Naive B cell (primary cell): ENCODE measurements at regions not wholly inside any gene's neighbourhood (a gene's known extent, or its start where the extent isn't known, plus 50 kb on each side); places are given as distances from the start of the nearest gene placed in this dataset.

ENCODE experiments used
- ATAC-seq, 2 donors: fragments of 150-1000 bp; cut with Tn5 transposase; 2 replicates each; pipeline ENCODE4 v1.10.0; 2021; ENCODE audit warnings: low read depth in 2 of 2, mild to moderate bottlenecking in 2 of 2, moderate library complexity in 2 of 2
- DNase-seq: peaks from one replicate; pipeline ENCODE4 v3.0.0; 2022
- H3K27ac Mint-ChIP-seq, 6 donors: one replicate each; pipeline ENCODE4 v1.8.0; 2020 to 2022; ENCODE audit warnings: mild to moderate bottlenecking in 6 of 6, mixed read lengths in 6 of 6, moderate library complexity in 5 of 6, inconsistent platforms in 2 of 6
- H3K27me3 Mint-ChIP-seq, 3 donors: one replicate each; pipeline ENCODE4 v1.8.0; 2021 to 2022; ENCODE audit warnings: mixed read lengths in 3 of 3, mild to moderate bottlenecking in 1 of 3
- H3K36me3 Mint-ChIP-seq, 2 donors: one replicate each; pipeline ENCODE4 v1.8.0; 2020 to 2022; ENCODE audit warnings: mixed read lengths in 2 of 2, inconsistent platforms in 1 of 2, mild to moderate bottlenecking in 1 of 2
- H3K4me1 Mint-ChIP-seq, 3 donors: one replicate each; pipeline ENCODE4 v1.8.0; 2020 to 2022; ENCODE audit warnings: mixed read lengths in 3 of 3, inconsistent platforms in 1 of 3, mild to moderate bottlenecking in 1 of 3, moderate library complexity in 1 of 3
- H3K4me3 Mint-ChIP-seq, 8 donors: one replicate each; pipeline ENCODE4 v1.8.0; 2020 to 2022; ENCODE audit warnings: mild to moderate bottlenecking in 8 of 8, mixed read lengths in 8 of 8, moderate library complexity in 8 of 8, inconsistent platforms in 2 of 8
- H3K9me3 Mint-ChIP-seq, 7 donors: one replicate each; pipeline ENCODE4 v1.8.0; 2020 to 2022; ENCODE audit warnings: mixed read lengths in 7 of 7, mild to moderate bottlenecking in 5 of 7, inconsistent platforms in 2 of 7, moderate library complexity in 1 of 7

DNA sequence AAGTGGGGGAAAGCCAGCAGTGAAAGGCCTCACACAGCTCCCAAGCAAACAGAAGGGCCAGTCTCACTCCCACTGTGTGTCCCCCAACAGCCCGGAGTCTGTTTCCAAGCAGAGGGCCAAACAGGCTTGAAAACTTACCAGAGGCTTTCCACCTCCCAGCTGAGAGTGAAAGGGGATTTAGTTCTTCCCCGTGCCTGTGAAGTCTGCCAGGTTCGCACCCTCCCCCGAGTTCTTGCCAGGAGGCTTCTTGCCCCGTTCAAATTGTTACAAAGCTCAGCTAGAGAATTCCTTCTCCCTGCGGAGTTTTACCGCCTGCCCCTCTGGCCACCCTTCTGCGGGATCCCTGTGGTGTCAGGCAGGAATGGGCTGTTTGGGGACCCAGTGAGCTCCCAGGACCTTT lies 68.0 kb upstream of the WNT7A start:
- Mint-ChIP-seq H3K9me3 (peaks cover 23 to 55% (median 34%) of the 10 kb centered on the region in 7 donors), H3K4me1 (no peaks in the 10 kb centered on the region), H3K4me3 (no peak overlapping the region)

GRCh38 chr3:13939206-13939605 lies 59.3 kb upstream of the WNT7A start:
- peaks cover 0 to 2% (median 0%) of the 10 kb centered on the region in 3 donors for H3K4me1 Mint-ChIP-seq
- no peak for DNase-seq
- H3K4me3 Mint-ChIP-seq: no peak overlapping the region
- H3K36me3 Mint-ChIP-seq: peaks cover 0 to 9% of the 10 kb centered on the region in 2 donors
- H3K27me3 Mint-ChIP-seq: peaks cover 0 to 20% (median 17%) of the 10 kb centered on the region in 3 donors
- no peak for ATAC-seq
- H3K27ac Mint-ChIP-seq: no peak overlapping the region
- H3K9me3 Mint-ChIP-seq: peaks cover 6 to 24% (median 14%) of the 10 kb centered on the region in 7 donors

More for the DNA sequence above, 68.0 kb upstream of the WNT7A start:
- H3K27ac Mint-ChIP-seq: no peak overlapping the region
- H3K36me3 Mint-ChIP-seq: peaks cover 8 to 30% of the 10 kb centered on the region in 2 donors
- H3K27me3 Mint-ChIP-seq: peaks cover 29 to 40% (median 30%) of the 10 kb centered on the region in 3 donors
- no peak for ATAC-seq
- no peak for DNase-seq

DNA sequence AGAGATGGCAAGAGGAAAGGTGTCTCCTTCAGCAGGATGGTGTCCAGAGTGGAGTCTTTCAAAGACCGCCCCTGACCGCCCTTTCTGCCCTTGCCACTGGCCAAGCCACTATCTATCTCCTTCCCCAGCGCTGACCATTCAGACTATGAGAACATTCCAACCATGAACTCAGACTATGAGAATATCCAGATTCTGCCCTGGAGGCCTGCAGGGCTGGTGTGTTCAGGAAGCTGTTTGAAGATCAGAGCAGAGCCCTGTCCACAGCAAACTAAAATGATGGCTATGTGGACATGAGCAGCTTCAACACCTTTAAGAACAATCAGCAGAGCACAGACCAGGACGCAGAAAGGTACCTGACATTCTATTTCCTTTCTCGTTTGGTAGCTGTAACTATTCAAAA lies 57.3 kb upstream of the WNT7A start:
- H3K27ac Mint-ChIP-seq: no peak overlapping the region
- H3K4me1 Mint-ChIP-seq: peaks cover 0 to 6% (median 0%) of the 10 kb centered on the region in 3 donors
- H3K36me3 Mint-ChIP-seq: peaks cover 0 to 10% of the 10 kb centered on the region in 2 donors
- ATAC-seq (no peak), DNase-seq (no peak)
- H3K27me3 Mint-ChIP-seq: peaks cover 0 to 39% (median 30%) of the 10 kb centered on the region in 3 donors
- peak overlapping the region in 1 of 8 donors; percentile 50 for H3K4me3 Mint-ChIP-seq
- H3K9me3 Mint-ChIP-seq: peaks cover 0 to 13% (median 5%) of the 10 kb centered on the region in 7 donors

GRCh38 chr3:13935494-13936094 lies 55.7 kb upstream of the WNT7A start:
- Mint-ChIP-seq H3K9me3 (peaks cover 3 to 16% (median 8%) of the 10 kb centered on the region in 7 donors), H3K36me3 (peaks cover 0 to 20% of the 10 kb centered on the region in 2 donors), H3K4me1 (peaks cover 0 to 6% (median 0%) of the 10 kb centered on the region in 3 donors), H3K27ac (no peak overlapping the region), H3K27me3 (peaks cover 12 to 55% (median 44%) of the 10 kb centered on the region in 3 donors), H3K4me3 (peak overlapping the region in 1 of 8 donors; percentile 47)
- no peak for DNase-seq
- no peak for ATAC-seq

DNA sequence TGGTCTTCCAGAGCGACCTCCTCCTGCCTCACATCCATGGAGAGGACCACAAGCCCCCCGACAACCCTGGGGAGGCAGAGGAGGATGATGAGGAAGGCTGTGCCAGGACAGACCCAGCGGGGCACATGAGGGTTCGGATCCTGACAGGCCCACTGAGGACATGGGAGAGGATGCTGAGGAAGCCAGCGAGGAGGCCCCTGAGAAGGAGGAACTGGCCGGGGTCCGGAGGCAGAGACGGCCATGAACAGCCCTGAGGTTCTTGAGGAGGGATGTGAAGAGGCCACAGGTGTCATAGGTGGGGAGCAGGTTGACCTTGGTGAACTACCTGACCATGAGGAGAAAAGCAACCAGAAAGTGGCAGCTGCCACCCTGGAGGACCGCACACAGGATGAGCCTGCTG lies 54.9 kb upstream of the WNT7A start:
- Mint-ChIP-seq H3K4me1 (peaks cover 0 to 6% (median 0%) of the 10 kb centered on the region in 3 donors), H3K36me3 (peaks cover 0 to 20% of the 10 kb centered on the region in 2 donors), H3K27me3 (peaks cover 13 to 55% (median 44%) of the 10 kb centered on the region in 3 donors), H3K4me3 (no peak overlapping the region), H3K27ac (no peak overlapping the region), H3K9me3 (peaks cover 3 to 18% (median 11%) of the 10 kb centered on the region in 7 donors)
- no peak for ATAC-seq
- no peak for DNase-seq

- no peak overlapping the region for H3K27ac Mint-ChIP-seq
- H3K36me3 Mint-ChIP-seq: peaks cover 0 to 20% of the 10 kb centered on the region in 2 donors
- H3K9me3 Mint-ChIP-seq: peaks cover 4 to 18% (median 12%) of the 10 kb centered on the region in 7 donors
- peaks cover 13 to 55% (median 44%) of the 10 kb centered on the region in 3 donors for H3K27me3 Mint-ChIP-seq
- no peak for DNase-seq
- ATAC-seq: no peak
- peaks cover 0 to 6% (median 0%) of the 10 kb centered on the region in 3 donors for H3K4me1 Mint-ChIP-seq
- peak overlapping the region in 1 of 8 donors; percentile 19 for H3K4me3 Mint-ChIP-seq
Observed at GRCh38 chr3:13934315-13934714, 54.4 kb upstream of the WNT7A start.

GRCh38 chr3:13932578-13933295 lies 52.9 kb upstream of the WNT7A start:
- Mint-ChIP-seq H3K4me3 (peak overlapping the region in 5 of 8 donors; percentile 28 to 75 (median 36)), H3K27me3 (peaks cover 24 to 55% (median 49%) of the 10 kb centered on the region in 3 donors), H3K36me3 (peaks cover 2 to 20% of the 10 kb centered on the region in 2 donors), H3K9me3 (peaks cover 9 to 31% (median 19%) of the 10 kb centered on the region in 7 donors), H3K27ac (no peak overlapping the region), H3K4me1 (peaks cover 0 to 6% (median 0%) of the 10 kb centered on the region in 3 donors)
- no peak for ATAC-seq
- no peak for DNase-seq

GRCh38 chr3:13931172-13931571 lies 51.3 kb upstream of the WNT7A start:
- Mint-ChIP-seq H3K27me3 (peaks cover 35 to 54% (median 49%) of the 10 kb centered on the region in 3 donors), H3K27ac (no peak overlapping the region), H3K36me3 (peaks cover 5 to 20% of the 10 kb centered on the region in 2 donors), H3K9me3 (peaks cover 9 to 42% (median 23%) of the 10 kb centered on the region in 7 donors), H3K4me3 (peak overlapping the region in 1 of 8 donors; percentile 48), H3K4me1 (peaks cover 0 to 3% (median 0%) of the 10 kb centered on the region in 3 donors)
- no peak for ATAC-seq
- DNase-seq: no peak
